ENCODE measurements at regions not wholly inside any gene's neighbourhood (a gene's known extent, or its start where the extent isn't known, plus 50 kb on each side); places are given as distances from the start of the nearest gene placed in this dataset.

- TF ChIP-seq EP300 (IDR thresholded peaks at IDR 0.05) (no peak), CTCF (IDR thresholded peaks at IDR 0.05) (no peak), POLR2A (IDR thresholded peaks at IDR 0.05) (no peak), POLR2AphosphoS5 (IDR thresholded peaks at IDR 0.05) (no peak)
- no peak for DNase-seq
- WGBS, 2 donors: 73 to 78% methylated on average over 2 of the region's 2 CpGs
- H3K36me3 ChIP-seq: no peaks in the 10 kb centered on the region
- no peak overlapping the region for H3K27ac ChIP-seq
- no peaks in the 10 kb centered on the region for H3K4me1 ChIP-seq
- no peak overlapping the region for H3K4me3 ChIP-seq
- intact Hi-C loops (cut with DNase I): no loop called here
- H3K9me3 ChIP-seq: no peaks in the 10 kb centered on the region
- no peaks in the 10 kb centered on the region for H3K27me3 ChIP-seq
Observed at GRCh38 chr20:11101243-11101642, 427.4 kb upstream of the JAG1 start.

GRCh38 chr20:11101696-11102095 is 427.9 kb upstream of the JAG1 start:
- no peaks in the 10 kb centered on the region for H3K9me3 ChIP-seq
- no peaks in the 10 kb centered on the region for H3K27me3 ChIP-seq
- TF ChIP-seq POLR2A (IDR thresholded peaks at IDR 0.05) (no peak), CTCF (IDR thresholded peaks at IDR 0.05) (no peak), POLR2AphosphoS5 (IDR thresholded peaks at IDR 0.05) (no peak), EP300 (IDR thresholded peaks at IDR 0.05) (no peak)
- no peak overlapping the region for H3K27ac ChIP-seq
- no peaks in the 10 kb centered on the region for H3K36me3 ChIP-seq
- intact Hi-C loops (cut with DNase I): no loop called here
- H3K4me3 ChIP-seq: no peak overlapping the region
- no peak for DNase-seq
- no peaks in the 10 kb centered on the region for H3K4me1 ChIP-seq
- 94 to 96% methylated on average over 7 of the region's 7 CpGs for WGBS, 2 donors

GRCh38 chr20:11103866-11104265 is 430.1 kb upstream of the JAG1 start:
- Histone ChIP-seq H3K9me3 (no peaks in the 10 kb centered on the region), H3K36me3 (no peaks in the 10 kb centered on the region), H3K27me3 (no peaks in the 10 kb centered on the region), H3K27ac (no peak overlapping the region), H3K4me1 (no peaks in the 10 kb centered on the region), H3K4me3 (no peak overlapping the region)
- no peak for DNase-seq
- intact Hi-C loops (cut with DNase I): no loop called here
- 97 to 99% methylated on average over 1 of the region's 1 CpG for WGBS, 2 donors
- TF ChIP-seq POLR2AphosphoS5 (IDR thresholded peaks at IDR 0.05): no peak
- no peak for TF ChIP-seq EP300 (IDR thresholded peaks at IDR 0.05)
- TF ChIP-seq POLR2A (IDR thresholded peaks at IDR 0.05): no peak
- TF ChIP-seq CTCF (IDR thresholded peaks at IDR 0.05): no peak

GRCh38 chr20:11108102-11108810 is 434.5 kb upstream of the JAG1 start:
- no peaks in the 10 kb centered on the region for H3K4me1 ChIP-seq
- H3K4me3 ChIP-seq: no peak overlapping the region
- intact Hi-C loops (cut with DNase I): no loop called here
- no peak overlapping the region for H3K27ac ChIP-seq
- WGBS, 2 donors: 79 to 82% methylated on average over 4 of the region's 4 CpGs
- no peaks in the 10 kb centered on the region for H3K36me3 ChIP-seq
- no peaks in the 10 kb centered on the region for H3K27me3 ChIP-seq
- no peaks in the 10 kb centered on the region for H3K9me3 ChIP-seq
- no peak for TF ChIP-seq POLR2A (IDR thresholded peaks at IDR 0.05)
- no peak for DNase-seq

- Histone ChIP-seq H3K4me1 (no peaks in the 10 kb centered on the region), H3K4me3 (no peak overlapping the region), H3K27ac (no peak overlapping the region), H3K27me3 (no peaks in the 10 kb centered on the region), H3K9me3 (no peaks in the 10 kb centered on the region), H3K36me3 (no peaks in the 10 kb centered on the region)
- DNase-seq: no peak
- 86 to 92% methylated on average over 4 of the region's 4 CpGs for WGBS, 2 donors
- no peak for TF ChIP-seq POLR2AphosphoS5 (IDR thresholded peaks at IDR 0.05)
- TF ChIP-seq CTCF (IDR thresholded peaks at IDR 0.05): no peak
- TF ChIP-seq POLR2A (IDR thresholded peaks at IDR 0.05): no peak
- TF ChIP-seq EP300 (IDR thresholded peaks at IDR 0.05): no peak
- intact Hi-C loops (cut with DNase I): no loop called here
Observed at GRCh38 chr20:11110535-11110934, 436.7 kb upstream of the JAG1 start.

All from sigmoid colon (tissue), 6 donors.